Activated T-helper 1 cell treated with anti-CD3 and anti-CD28 coated beads, Interleukin-12 subunit alpha, Interleukin-12 subunit beta, Interleukin-2, Interleukin-4 antibody, amounts not matched to agents 30 ng/mL and 10 ng/mL and 1 ng/mL, durations not matched to agents 14 hours and 24 hours and 36 hours (primary cell): ENCODE measurements at regions not wholly inside any gene's neighbourhood (a gene's known extent, or its start where the extent isn't known, plus 50 kb on each side); places are given as distances from the start of the nearest gene placed in this dataset.

Experiments used
- DNase-seq: peaks from one replicate; pipeline ENCODE4 v3.0.0; 2021; ENCODE audit warnings: low spot score
- H3K27ac Mint-ChIP-seq: one replicate; pipeline ENCODE4 v1.8.0; 2021; ENCODE audit warnings: mild to moderate bottlenecking, mixed read lengths
- H3K27me3 Mint-ChIP-seq: one replicate; pipeline ENCODE4 v1.8.0; 2022; ENCODE audit warnings: mild to moderate bottlenecking, moderate library complexity, mixed read lengths; ENCODE audit not compliant: insufficient read depth
- H3K36me3 Mint-ChIP-seq: one replicate; pipeline ENCODE4 v1.8.0; 2021; ENCODE audit warnings: low read depth, mixed read lengths
- H3K4me1 Mint-ChIP-seq: one replicate; pipeline ENCODE4 v1.8.0; 2021; ENCODE audit warnings: low read depth, mixed read lengths
- H3K4me3 Mint-ChIP-seq: one replicate; pipeline ENCODE4 v1.8.0; 2021; ENCODE audit warnings: mild to moderate bottlenecking, moderate library complexity, mixed read lengths
- H3K9me3 Mint-ChIP-seq: one replicate; pipeline ENCODE4 v1.8.0; 2021; ENCODE audit warnings: mixed read lengths
- intact Hi-C: fragments of 100-400 bp; cut with micrococcal nuclease; formaldehyde crosslinking; loops from one replicate; pipeline ENCODE4 v1.15.1; 2024

DNA sequence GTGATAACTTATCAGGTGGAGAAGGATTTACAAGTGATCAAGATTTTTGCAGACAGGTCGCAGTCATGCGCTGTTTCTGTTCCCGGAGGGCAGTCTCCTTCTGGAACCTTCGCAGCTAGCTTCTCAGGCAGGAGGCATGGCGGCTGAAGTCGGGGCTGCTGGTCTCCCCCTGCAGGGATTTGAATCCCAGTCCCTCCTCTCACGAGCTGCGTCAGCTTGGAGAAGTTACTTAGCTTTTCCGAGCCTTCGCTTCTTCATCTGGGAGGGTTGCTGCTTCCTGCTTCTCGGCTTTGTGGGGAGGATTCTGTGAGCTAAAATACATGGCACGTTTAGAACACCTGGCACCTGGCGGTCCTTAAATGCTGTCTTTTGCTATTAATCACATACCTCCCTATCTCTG, 287.8 kb upstream of the FOXF1 start:
- Mint-ChIP-seq H3K4me3 (no peak overlapping the region), H3K36me3 (no peaks in the 10 kb centered on the region), H3K9me3 (no peaks in the 10 kb centered on the region), H3K27ac (no peak overlapping the region), H3K27me3 (peaks cover 5% of the 10 kb centered on the region), H3K4me1 (no peaks in the 10 kb centered on the region)
- intact Hi-C loops: no loop called here
- DNase-seq: no peak

DNA sequence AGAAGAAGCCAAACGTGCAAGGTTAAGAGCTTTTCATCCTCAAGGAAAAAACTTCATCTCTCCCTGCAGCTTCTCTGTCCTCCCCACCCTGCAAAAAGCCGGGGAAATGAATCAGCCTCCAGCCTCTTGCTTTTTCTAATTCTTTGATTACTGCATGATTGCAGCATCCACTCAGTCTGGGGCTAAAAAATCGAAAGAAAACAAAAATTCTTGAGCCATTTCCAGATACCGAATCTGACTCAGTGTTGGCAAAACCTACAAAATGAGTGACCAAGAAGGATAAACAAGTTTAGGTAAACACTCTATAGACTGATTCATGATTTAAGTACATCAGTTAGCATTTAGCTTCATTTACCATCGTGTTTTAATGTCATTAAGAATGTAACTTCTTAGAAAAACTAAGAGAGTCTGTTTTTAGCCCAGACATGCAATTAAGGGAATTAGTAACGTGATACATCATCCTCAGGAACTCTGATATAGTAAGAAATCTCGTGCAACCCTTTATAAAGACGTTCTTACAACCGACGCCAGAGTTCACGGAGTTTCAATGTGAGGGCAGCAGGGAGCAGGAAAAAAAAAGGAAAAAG, 287.3 kb upstream of the FOXF1 start:
- no peak overlapping the region for H3K27ac Mint-ChIP-seq
- no peaks in the 10 kb centered on the region for H3K9me3 Mint-ChIP-seq
- intact Hi-C loops: no loop called here
- no peak overlapping the region for H3K4me3 Mint-ChIP-seq
- peaks cover 5% of the 10 kb centered on the region for H3K27me3 Mint-ChIP-seq
- no peaks in the 10 kb centered on the region for H3K4me1 Mint-ChIP-seq
- DNase-seq: no peak
- H3K36me3 Mint-ChIP-seq: no peaks in the 10 kb centered on the region

DNA sequence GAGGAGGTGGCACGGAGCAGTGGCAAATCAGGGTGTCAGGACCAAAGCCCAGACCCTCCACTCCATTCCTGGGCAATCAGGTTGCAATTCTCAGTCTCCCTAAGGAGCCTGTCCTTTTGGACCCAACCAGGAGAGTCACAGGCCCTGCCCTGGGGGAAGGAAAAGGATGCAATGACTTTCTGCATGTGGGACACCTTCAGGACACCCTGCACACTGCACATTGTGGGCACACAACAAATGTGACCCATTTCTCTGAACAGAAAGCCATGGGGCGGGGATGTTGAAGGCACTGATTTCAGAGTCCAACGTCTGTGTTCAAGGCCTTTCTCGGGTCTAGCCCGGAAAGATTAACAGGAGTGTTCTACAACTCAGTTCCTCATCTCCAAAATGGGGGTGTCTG, 286.2 kb upstream of the FOXF1 start:
- DNase-seq: no peak
- intact Hi-C loops: no loop called here
- Mint-ChIP-seq H3K27ac (no peak overlapping the region), H3K27me3 (peaks cover 5% of the 10 kb centered on the region), H3K9me3 (no peaks in the 10 kb centered on the region), H3K36me3 (no peaks in the 10 kb centered on the region), H3K4me1 (no peaks in the 10 kb centered on the region), H3K4me3 (no peak overlapping the region)

DNA sequence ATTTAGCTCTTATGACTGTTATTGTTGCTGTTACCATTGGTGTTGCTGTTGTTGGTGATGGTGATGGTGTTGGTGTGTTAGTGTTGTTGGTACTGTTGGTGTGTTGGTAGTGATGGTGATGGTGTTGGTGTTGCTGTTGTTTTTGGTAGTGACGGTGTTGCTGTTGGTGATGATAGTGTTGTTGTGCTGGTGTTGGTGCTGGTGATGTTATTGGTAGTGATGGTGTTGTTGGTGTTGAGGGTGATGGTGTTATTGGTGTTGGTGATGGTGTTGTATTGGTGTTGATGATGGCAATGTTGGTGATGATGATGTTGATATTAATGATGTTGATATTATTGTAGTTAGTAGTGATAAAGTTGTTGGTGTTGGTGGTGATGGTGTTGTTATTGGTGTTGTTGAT, 285.7 kb upstream of the FOXF1 start:
- Mint-ChIP-seq H3K27ac (no peak overlapping the region), H3K4me1 (no peaks in the 10 kb centered on the region), H3K36me3 (no peaks in the 10 kb centered on the region), H3K4me3 (no peak overlapping the region), H3K9me3 (no peaks in the 10 kb centered on the region), H3K27me3 (peaks cover 4% of the 10 kb centered on the region)
- intact Hi-C loops: no loop called here
- DNase-seq: no peak

DNA sequence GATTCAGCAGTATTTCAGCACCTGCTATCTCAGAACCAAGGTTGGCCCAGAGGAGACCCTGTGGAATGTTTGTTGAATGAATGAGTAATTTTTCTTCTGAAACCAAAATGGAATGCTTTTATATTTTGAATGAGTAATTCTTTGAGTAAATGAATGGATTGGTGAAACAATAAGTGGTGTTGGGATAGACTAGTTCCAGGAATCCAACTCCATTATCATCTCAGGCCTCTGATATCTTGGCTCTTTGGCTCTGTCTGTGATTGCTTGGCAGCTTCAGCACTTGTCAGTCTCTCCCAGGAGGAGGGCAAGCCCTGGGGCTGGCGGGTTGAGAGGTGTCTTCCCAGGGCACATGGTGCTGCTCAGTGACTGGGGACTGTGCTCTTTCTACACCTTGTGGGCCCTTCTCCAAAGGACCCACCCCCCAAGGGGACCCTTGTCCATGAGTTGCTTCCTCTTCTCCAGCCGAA, 284.4 kb upstream of the FOXF1 start:
- no peaks in the 10 kb centered on the region for H3K4me1 Mint-ChIP-seq
- no peaks in the 10 kb centered on the region for H3K9me3 Mint-ChIP-seq
- no peaks in the 10 kb centered on the region for H3K36me3 Mint-ChIP-seq
- intact Hi-C loops: no loop called here
- H3K27me3 Mint-ChIP-seq: peaks cover 2% of the 10 kb centered on the region
- DNase-seq: no peak
- H3K27ac Mint-ChIP-seq: no peak overlapping the region
- H3K4me3 Mint-ChIP-seq: no peak overlapping the region

DNA sequence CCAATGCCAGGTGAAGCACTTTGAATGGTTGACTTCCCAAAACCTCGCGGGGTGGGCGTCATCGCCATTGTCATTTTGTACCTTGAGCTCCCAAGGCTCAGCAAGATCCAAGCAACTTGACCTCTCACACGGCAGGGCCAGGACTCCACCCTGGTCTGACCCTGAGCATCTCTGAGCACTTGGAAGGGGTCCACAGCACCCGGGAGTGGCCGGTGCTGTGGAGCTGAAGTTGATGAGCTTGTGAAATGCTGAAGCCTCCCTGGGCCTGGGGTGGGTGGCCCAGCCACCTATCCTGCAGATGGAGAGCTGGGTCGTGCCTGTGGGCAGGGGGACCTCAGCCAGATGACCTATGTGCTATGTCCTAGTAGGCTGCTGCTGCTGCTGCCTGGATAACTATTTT, 283.3 kb upstream of the FOXF1 start:
- Mint-ChIP-seq H3K9me3 (no peaks in the 10 kb centered on the region), H3K4me3 (no peak overlapping the region), H3K27me3 (no peaks in the 10 kb centered on the region), H3K36me3 (no peaks in the 10 kb centered on the region), H3K27ac (no peak overlapping the region), H3K4me1 (no peaks in the 10 kb centered on the region)
- intact Hi-C loops: no loop called here
- no peak for DNase-seq

DNA sequence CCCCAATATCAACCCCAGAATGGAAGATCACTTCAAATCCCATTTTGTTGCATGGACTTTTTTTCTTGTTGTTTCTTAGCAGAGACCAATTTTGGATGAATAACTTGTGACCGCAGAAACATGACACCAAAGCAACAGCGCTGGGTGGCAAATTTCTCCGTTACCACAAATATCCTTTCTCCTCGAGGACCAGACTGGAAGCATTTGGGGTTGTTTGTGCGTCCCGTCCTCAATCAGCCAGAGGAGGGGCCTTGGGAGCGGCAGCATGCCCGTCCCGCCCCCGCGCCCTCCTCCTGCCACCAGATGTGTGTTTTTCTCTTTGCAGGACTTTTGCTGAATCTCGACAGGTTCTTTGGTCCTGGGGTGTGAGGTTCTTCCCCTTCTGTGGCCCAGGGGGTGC, 282.5 kb upstream of the FOXF1 start:
- H3K27me3 Mint-ChIP-seq: no peaks in the 10 kb centered on the region
- peaks cover under 1% of the 10 kb centered on the region for H3K9me3 Mint-ChIP-seq
- intact Hi-C loops: no loop called here
- no peaks in the 10 kb centered on the region for H3K36me3 Mint-ChIP-seq
- no peak for DNase-seq
- H3K27ac Mint-ChIP-seq: no peak overlapping the region
- no peak overlapping the region for H3K4me3 Mint-ChIP-seq
- no peaks in the 10 kb centered on the region for H3K4me1 Mint-ChIP-seq

DNA sequence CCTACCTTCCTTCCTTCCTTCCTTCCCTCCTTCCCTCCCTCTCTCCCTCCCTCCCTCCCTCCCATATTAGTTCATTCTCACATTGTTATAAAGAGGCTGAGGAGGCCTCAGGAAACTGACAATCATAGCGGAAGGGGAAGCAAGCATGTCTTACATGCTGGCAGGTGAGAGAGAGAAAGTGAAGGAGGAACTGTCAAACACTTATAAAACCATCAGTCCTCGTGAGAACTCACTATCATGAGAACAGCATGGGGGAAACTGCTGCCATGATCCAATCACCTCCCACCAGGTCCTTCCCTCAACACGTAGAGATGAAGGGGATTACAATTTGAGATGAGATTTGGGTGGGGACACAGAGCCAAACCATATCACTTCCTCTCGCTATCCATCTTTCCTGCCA, 281.6 kb upstream of the FOXF1 start:
- Mint-ChIP-seq H3K36me3 (no peaks in the 10 kb centered on the region), H3K4me1 (no peaks in the 10 kb centered on the region), H3K9me3 (peaks cover 4% of the 10 kb centered on the region), H3K4me3 (no peak overlapping the region), H3K27me3 (no peaks in the 10 kb centered on the region), H3K27ac (no peak overlapping the region)
- no peak for DNase-seq
- intact Hi-C loops: no loop called here

DNA sequence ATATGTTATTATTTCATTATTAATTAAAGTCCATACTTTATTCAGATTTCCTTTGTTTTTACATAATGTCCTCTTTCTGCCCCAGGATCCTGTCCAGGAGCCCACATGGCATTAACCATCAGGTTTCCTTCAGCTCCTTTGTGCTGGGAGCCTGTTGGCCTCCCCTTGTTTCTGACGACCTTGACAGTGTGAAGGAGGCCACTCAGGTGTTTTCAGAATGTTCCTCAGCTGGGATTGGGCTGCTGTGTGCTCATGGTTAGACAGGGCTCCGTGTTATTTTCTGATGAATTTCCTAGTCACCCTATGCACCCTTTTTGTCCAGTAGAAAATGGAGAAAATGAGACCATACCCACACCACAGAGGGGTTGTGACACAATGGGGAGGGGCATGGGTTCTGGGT, 281.0 kb upstream of the FOXF1 start:
- Mint-ChIP-seq H3K4me3 (no peak overlapping the region), H3K27ac (no peak overlapping the region), H3K27me3 (no peaks in the 10 kb centered on the region), H3K4me1 (no peaks in the 10 kb centered on the region), H3K36me3 (no peaks in the 10 kb centered on the region), H3K9me3 (peaks cover 4% of the 10 kb centered on the region)
- intact Hi-C loops: no loop called here
- DNase-seq: no peak

DNA sequence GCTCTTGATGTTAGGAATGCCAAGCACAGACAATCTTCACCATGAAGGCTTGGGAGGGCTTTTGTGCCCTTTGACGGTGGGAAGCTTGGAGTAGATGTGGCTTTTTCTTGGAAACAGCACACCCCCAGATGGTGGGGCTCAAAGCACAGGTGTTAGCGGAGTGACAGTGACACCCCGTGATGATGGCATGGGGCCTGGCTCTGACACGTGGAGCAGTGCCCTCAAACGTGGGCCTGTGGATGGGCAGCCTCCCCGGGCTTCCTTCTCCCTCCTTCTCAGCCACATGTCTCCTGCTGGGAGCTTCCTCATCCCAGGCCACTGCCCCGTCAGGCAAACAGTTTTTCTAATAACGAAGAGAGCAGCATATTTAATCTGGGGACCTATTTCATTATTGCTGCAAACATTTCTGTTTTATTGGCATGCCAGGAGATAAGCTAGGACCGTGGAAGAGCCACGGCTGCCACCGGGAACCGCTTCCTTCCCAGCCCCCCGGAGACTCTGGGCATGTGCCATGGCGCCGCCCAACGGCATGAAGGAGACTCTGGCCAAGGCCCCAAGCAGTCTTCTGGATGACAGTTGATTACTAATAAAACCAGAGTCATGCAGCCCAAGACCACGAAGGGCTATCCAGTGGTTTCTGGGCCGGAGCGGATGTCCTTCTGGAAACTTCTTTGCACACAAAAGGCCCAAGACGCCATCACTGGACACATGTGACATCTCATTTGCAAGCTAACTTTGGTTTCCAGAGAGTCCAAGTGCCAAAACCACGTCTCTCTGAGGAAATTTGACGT, 280.3 kb upstream of the FOXF1 start:
- intact Hi-C loops: no loop called here
- DNase-seq: no peak
- Mint-ChIP-seq H3K4me1 (no peaks in the 10 kb centered on the region), H3K36me3 (no peaks in the 10 kb centered on the region), H3K4me3 (no peak overlapping the region), H3K27ac (no peak overlapping the region), H3K27me3 (no peaks in the 10 kb centered on the region), H3K9me3 (peaks cover 4% of the 10 kb centered on the region)

DNA sequence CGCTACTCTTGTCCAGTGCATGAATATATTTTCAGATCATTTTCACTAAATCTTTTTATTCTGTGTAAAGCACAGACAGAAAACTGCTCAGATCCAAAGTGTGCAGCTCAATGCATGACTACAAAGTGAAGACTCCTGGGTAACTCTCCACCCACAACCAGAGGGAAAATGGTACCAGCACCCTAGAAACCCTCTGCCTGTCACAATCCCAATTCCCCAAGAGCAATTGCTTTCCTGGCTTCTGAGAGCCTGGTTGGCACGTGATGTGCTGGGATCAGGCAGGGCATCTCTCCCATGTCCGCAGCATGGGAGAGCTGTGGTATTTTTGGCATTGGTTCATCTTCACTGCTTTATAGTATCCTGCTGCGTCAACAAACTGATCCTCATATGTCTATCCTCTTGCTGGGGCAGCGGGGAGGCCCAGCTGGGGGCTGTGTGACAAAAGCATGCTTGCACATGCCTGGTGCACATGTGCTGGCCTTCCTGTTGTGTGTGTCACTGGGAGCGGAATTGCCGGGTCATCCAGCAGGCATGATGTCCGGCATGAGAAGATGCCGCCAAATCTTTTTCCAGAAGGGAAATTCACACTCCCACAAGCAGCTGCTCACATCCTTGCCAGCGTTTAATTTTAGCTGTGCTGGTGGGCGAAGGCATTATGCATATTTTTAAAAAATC, 278.9 kb upstream of the FOXF1 start:
- Mint-ChIP-seq H3K4me1 (no peaks in the 10 kb centered on the region), H3K36me3 (no peaks in the 10 kb centered on the region), H3K27me3 (no peaks in the 10 kb centered on the region), H3K27ac (no peak overlapping the region), H3K4me3 (no peak overlapping the region), H3K9me3 (peaks cover 4% of the 10 kb centered on the region)
- intact Hi-C loops: no loop called here
- no peak for DNase-seq

DNA sequence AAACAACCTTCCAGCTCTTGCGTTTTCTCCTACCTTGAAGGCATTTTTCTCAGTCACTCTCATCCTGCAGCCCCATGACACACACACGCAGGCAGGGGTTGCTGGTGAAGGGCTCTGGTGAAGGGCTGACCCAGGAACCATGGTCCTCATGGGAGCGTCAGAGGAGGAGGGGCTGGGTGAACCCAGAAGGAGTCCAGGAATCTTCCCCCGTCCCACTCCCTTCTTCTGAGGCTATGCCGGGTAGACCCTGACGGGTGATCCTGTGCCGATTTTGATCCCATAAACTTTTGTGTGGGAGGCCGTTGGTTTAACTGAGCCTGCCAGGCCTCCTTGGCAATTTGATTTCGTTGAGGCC, 278.4 kb upstream of the FOXF1 start:
- intact Hi-C loops: no loop called here
- Mint-ChIP-seq H3K9me3 (peaks cover 4% of the 10 kb centered on the region), H3K4me3 (no peak overlapping the region), H3K36me3 (no peaks in the 10 kb centered on the region), H3K4me1 (no peaks in the 10 kb centered on the region), H3K27me3 (no peaks in the 10 kb centered on the region), H3K27ac (no peak overlapping the region)
- no peak for DNase-seq

DNA sequence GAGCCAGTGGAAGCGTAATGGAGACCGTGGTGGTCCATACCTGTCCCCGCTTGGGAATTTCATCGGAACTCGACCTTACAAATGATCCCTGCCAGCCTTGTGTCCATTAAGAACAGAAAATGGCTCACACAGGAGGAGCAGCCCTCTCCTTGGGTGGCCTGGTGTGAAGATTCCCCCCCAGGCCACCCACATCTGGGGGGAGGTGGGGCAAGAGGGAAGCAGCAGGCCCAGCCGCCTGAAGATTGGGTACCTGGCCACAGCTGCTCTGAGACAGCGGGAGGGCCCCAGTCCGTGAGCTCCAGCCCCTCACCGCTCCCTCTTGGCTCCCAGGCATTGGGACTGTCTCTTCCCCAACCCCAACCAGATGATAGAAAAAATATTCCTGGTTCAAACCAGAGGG, 277.8 kb upstream of the FOXF1 start:
- DNase-seq: no peak
- Mint-ChIP-seq H3K36me3 (no peaks in the 10 kb centered on the region), H3K27me3 (no peaks in the 10 kb centered on the region), H3K4me3 (no peak overlapping the region), H3K4me1 (no peaks in the 10 kb centered on the region), H3K9me3 (peaks cover 4% of the 10 kb centered on the region), H3K27ac (no peak overlapping the region)
- intact Hi-C loops: no loop called here
